Urinary bladder (tissue), 3 donors: ENCODE measurements at regions not wholly inside any gene's neighbourhood (a gene's known extent, or its start where the extent isn't known, plus 50 kb on each side); places are given as distances from the start of the nearest gene placed in this dataset.
"Not testable (repeated sequence)": the region's sequence is repeated elsewhere in the genome, so short reads cannot be mapped to it uniquely, and the experiment has no call there.

Source experiments
- DNase-seq: peaks from one replicate; pipeline ENCODE4 v3.0.0-alpha.2; 2015; ENCODE audit errors: extremely low spot score
- H3K27ac ChIP-seq: one replicate; pipeline ENCODE4 v1.5.1; 2013; ENCODE audit warnings: low read depth, mild to moderate bottlenecking, moderate library complexity
- H3K36me3 ChIP-seq: one replicate; pipeline ENCODE4 v1.6.1; 2013; ENCODE audit warnings: mild to moderate bottlenecking, moderate library complexity; ENCODE audit not compliant: insufficient read depth
- H3K4me1 ChIP-seq: one replicate; pipeline ENCODE4 v1.6.1; 2013; ENCODE audit warnings: mild to moderate bottlenecking, moderate library complexity; ENCODE audit not compliant: insufficient read depth
- H3K4me3 ChIP-seq: one replicate; pipeline ENCODE4 v1.5.1; 2013; ENCODE audit warnings: low read depth, low read length
- WGBS: extraction: QIAGEN DNeasy Blood & Tissue Kit; methylation state at CpG from one replicate; pipeline ENCODE4 v1.1.7; 2013; 5-methylcytosine and 5-hydroxymethylcytosine counted together
- donor health status: healthy with polysubstance abuse.
- donor health status: healthy.

DNA sequence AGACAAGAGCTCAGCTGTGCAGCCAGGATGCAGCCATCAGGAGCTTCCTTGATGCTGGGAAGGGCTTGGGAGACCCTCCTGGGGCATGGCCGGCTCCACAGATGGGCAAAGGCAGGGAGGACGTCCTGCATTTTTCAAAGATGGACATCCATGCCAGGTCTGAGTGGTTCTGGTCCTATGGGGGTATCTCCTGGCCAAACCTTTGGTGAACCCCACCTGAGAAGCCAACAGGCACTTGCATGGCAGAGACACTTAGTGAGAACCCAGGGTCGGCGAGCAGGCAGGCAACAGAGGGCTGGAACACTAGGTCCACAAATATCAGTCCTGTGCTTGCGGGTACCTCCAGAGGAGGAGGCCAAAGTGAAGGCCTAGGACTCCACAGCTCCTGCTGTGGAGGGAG is 70.0 kb downstream of the KCTD15 start:
- Histone ChIP-seq H3K4me1 (no peaks in the 10 kb centered on the region), H3K4me3 (no peak overlapping the region), H3K27ac (no peak overlapping the region), H3K36me3 (no peaks in the 10 kb centered on the region)
- no peak for DNase-seq
- 86% methylated on average over 5 of the region's 5 CpGs for WGBS

DNA sequence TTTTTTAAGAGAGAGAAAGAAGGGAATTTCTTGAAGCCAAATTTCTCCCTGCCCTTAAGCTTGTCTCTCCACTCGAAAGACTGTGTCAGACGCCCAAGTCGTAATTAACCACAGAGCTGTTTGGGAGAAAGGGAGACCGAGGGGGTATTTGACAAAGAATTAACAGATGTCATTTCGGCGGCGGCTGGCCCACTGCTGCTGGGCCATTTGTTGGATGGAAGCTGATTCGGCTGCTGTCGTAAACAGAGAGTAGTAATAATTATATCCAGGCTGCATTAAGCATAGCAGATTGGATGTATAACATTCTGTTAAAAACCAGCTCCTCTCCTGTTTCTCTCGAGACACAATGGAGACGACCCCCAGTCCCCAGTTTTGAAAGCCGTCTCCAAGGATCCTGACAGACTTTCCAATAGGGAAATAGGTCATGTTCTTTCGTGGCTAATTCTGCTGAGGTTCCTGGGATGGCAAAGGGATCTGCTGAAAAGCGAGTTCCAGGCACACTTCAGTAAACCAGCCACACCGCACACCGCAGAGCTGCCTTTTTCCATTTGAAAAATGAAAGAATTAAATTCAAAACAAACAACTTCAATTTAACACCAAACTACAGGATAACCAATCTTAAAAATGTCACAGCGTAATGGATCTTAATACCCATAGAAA is 71.5 kb downstream of the KCTD15 start:
- H3K4me3 ChIP-seq = no peak overlapping the region
- H3K36me3 ChIP-seq = no peaks in the 10 kb centered on the region
- no peak overlapping the region for H3K27ac ChIP-seq
- H3K4me1 ChIP-seq = no peaks in the 10 kb centered on the region
- no peak for DNase-seq
- 22% methylated on average over 17 of the region's 17 CpGs for WGBS

DNA sequence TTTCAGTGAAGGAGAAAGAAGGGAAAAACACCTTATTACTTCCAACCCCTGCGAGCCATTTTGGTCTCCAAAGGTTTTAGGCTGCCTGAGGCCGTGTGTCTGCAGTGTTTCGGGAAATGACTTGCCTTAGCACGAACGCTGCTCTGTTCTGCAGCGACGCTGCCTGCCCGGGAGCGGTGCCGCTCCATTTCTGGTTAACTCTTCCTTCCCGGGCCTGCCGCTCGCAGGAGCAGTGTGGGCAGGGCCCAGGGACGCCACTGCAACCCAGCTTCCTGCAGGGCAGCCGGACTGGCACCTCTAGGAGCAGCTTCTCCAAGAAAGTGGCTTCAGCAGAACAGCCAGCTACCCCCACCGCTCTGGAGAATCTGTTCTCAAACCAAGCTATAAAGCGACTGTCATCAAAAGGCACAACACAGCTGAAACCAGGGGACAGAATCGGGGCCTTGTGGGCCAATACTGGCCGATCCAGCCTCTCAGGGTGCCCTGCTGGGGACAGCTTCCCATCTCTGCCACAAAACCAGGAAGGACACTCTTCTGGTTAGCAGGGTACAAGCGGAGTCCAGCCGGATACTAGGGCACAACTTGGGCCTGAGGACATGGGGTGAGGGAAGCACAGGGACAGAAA is 72.2 kb downstream of the KCTD15 start:
- Histone ChIP-seq H3K4me1 (no peaks in the 10 kb centered on the region), H3K4me3 (peak overlapping the region; percentile 5), H3K36me3 (no peaks in the 10 kb centered on the region), H3K27ac (no peak overlapping the region)
- 19% methylated on average over 21 of the region's 21 CpGs for WGBS
- no peak for DNase-seq

DNA sequence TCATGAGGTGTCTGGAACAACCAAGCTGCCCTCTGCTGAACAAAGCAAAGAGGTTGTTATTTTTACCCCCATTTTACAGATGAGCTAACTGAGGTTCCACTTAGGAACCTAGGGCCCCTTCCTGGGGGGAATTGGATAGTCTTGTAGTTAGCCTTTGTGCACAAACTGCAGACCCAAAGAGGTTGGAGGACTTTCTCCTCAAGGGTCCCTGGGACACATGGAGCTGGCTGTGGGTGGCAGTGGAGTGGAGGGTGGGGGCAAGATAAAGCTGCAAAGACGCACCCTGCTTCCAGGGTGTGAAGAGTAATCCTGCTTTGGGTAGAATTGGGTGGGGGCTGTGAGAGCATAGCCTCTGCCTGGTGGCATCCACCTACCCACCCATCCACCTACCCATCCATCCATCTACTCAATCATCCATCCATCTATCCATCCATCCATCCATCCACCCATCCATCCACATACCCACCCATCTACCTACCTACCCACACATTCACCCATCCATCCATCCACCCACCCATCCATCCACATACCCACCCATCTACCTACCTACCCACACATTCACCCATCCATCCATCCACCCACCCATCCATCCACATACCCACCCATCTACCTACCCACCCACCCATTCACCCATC is 73.7 kb downstream of the KCTD15 start:
- DNase-seq = not testable (repeated sequence)

DNA sequence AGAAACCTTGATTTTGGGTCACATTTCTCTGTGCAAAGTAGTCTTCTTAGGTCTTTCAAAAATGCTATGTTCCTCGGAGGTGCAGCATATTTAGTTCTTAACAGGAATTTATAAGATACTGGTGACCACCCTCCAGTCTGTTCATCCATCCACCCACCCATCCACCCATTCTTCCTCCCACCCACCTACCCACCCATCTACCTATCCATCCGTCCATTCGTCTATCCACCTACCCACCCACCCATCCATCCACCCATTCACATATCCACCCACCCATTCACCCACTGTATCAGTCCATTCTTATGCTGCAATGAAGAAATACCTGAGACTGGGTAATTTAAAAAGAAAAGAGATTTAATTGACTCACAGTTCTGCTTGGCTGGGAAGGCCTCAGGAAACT is 74.9 kb downstream of the KCTD15 start:
- Histone ChIP-seq H3K36me3 (no peaks in the 10 kb centered on the region), H3K27ac (no peak overlapping the region), H3K4me3 (no peak overlapping the region), H3K4me1 (no peaks in the 10 kb centered on the region)
- 91% methylated on average over 3 of the region's 3 CpGs for WGBS
- no peak for DNase-seq

More for the DNA sequence above, 73.7 kb downstream of the KCTD15 start:
- H3K27ac ChIP-seq, H3K36me3 ChIP-seq, H3K4me3 ChIP-seq, H3K4me1 ChIP-seq: not testable (repeated sequence)
- WGBS = 88% methylated on average over 1 of the region's 1 CpG

DNA sequence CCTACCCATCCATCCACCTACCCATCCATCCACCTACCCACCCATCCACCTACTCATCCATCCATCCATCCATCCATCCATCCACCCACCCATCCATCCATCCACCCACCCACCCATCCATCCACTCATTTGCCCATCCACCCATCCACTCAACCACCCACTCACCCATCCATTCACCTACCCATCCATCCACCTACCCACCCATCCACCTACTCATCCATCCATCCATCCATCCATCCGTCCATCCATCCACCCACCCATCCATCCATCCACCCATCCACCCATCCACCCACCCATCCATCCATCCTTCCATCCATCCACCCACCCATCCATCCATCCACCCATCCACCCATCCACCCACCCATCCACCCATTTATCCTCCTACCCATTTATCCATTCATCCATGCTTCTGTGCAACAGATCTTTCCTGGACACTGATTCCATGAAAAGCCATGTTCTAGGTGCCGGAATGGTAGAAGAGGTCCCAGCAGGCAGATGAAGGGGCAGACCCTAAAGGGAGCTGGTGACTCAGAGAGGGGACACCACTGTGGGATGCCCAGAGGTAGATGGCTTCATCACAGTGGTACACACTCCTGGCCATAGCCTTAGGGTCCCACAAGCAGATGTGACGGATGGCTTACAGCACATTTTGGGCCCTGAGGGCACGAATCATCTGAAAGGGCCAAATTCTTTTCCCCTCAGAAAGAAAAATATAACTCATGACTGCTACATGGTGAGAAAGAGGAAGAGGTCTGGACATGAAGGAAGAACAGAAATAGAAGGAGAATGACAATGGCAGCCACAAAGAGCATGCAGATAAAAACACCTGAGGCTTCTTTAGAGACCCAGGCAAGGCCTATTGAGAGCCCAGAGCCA is 76.0 kb downstream of the KCTD15 start:
- no peaks in the 10 kb centered on the region for H3K4me1 ChIP-seq
- 91% methylated on average over 4 of the region's 4 CpGs for WGBS
- H3K36me3 ChIP-seq = no peaks in the 10 kb centered on the region
- H3K4me3 ChIP-seq = no peak overlapping the region
- DNase-seq = no peak
- H3K27ac ChIP-seq = no peak overlapping the region

DNA sequence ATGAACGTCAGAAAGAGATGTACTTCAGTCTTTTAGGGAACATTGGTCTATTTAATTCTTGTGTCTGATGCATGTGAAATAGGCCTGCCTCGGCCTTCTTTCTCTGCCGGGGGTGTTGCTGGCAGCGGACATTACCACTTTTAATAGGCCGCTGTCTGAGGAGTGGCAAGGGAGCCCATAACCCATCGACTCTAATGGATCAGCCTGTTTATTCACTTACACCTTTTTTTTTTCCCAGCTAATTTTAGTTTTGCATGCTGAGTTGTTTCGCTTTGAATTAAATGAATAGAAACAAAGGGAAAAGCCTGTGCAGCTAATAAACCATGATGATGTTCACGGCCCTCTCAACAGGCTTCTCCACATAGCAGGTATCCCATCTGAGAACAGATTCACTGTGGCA is 78.4 kb downstream of the KCTD15 start:
- Histone ChIP-seq H3K27ac (no peak overlapping the region), H3K36me3 (no peaks in the 10 kb centered on the region), H3K4me3 (no peak overlapping the region), H3K4me1 (no peaks in the 10 kb centered on the region)
- 71% methylated on average over 8 of the region's 8 CpGs for WGBS
- DNase-seq = no peak

DNA sequence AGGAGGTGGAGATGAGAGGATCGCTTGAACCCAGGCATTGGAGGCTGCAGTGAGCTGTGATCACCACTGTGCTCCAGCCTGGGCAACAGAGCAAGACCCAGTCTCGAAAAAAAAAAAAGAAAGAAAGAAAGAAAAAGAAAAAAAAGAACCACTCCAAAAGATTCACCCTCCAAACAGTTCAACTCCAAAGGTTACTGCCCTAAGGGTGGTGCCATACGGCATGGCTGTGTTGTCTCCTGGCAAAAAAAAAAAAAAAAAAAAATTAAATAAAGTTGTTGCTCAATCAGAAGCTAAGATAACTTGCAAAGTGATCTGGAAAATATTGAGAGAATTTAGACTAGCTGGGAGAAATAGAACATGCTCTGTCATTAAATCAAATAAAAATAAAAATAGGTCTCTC is 79.5 kb downstream of the KCTD15 start:
- Histone ChIP-seq H3K4me1 (no peaks in the 10 kb centered on the region), H3K36me3 (no peaks in the 10 kb centered on the region), H3K27ac (no peak overlapping the region), H3K4me3 (no peak overlapping the region)
- WGBS = 79% methylated on average over 3 of the region's 3 CpGs
- DNase-seq = no peak

DNA sequence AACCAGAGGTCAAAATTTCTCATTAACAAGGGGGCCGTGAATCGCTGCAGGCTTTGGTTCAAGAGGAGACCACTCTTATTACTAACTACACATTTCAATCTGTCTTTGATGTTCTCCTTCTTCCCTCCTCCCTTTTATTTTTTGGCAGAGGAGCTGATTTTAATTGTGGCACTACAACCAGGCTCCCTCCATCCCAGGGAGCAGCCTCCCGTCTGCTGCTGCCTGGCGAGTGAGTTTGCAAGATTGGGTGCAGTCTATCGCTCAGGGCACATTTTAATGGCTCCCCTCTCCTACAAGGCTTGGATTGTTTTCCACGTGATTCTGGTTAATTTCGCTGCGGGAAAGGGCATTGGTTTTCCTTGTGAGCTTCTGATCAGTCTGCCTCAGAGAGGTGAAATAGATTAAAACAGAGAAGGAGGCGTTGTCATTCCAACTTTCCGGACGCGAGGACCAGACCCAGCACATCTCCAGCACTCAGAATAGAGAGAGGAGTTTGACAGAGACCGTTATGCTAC is 81.4 kb downstream of the KCTD15 start:
- 56% methylated on average over 13 of the region's 13 CpGs for WGBS
- H3K36me3 ChIP-seq = no peaks in the 10 kb centered on the region
- H3K27ac ChIP-seq = no peak overlapping the region
- H3K4me1 ChIP-seq = no peaks in the 10 kb centered on the region
- no peak overlapping the region for H3K4me3 ChIP-seq
- no peak for DNase-seq

GRCh38 chr19:33878910-33879810 is 82.5 kb downstream of the KCTD15 start:
- 85% methylated on average over 11 of the region's 11 CpGs for WGBS
- no peak for DNase-seq
- Histone ChIP-seq H3K27ac (no peak overlapping the region), H3K4me1 (no peaks in the 10 kb centered on the region), H3K4me3 (no peak overlapping the region), H3K36me3 (no peaks in the 10 kb centered on the region)

DNA sequence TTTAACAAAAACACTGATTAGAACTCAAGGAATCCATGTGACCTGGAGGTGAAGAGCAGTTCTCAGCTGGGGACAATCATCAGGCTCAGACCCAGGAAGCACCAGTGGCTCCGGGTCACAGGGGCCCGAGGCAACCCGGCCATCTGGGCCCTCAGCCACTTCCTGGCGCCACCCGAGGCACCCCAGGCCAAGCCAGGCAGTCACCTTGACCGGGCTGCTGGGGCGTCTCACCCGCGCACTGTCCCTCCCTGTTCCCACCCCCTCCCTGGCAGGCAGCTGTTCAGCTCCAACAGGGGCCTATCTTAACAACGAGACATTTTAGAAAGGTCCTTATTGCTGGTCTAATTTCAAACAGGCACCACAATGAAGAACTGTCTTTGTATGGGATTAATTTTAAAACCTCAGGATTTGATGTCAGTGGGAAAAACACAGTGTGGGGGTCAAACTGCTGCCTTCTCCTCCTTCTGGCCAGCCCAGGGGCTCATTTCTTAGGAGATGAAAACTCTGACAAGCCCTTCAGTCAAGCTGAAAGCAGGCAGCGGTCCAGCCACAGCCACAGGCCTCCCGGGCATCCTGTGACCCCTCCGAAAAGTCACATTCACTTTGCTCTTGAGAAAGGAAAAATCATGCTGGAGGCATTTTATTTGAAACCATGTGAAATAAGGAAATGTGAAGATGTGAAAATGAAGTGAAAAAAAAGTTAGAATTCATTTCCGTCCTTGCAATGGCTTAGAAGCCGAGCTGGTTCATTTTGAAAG is 83.3 kb downstream of the KCTD15 start:
- H3K36me3 ChIP-seq = no peaks in the 10 kb centered on the region
- no peak overlapping the region for H3K4me3 ChIP-seq
- WGBS = 56% methylated on average over 15 of the region's 15 CpGs
- H3K4me1 ChIP-seq = no peaks in the 10 kb centered on the region
- DNase-seq = no peak
- no peak overlapping the region for H3K27ac ChIP-seq

DNA sequence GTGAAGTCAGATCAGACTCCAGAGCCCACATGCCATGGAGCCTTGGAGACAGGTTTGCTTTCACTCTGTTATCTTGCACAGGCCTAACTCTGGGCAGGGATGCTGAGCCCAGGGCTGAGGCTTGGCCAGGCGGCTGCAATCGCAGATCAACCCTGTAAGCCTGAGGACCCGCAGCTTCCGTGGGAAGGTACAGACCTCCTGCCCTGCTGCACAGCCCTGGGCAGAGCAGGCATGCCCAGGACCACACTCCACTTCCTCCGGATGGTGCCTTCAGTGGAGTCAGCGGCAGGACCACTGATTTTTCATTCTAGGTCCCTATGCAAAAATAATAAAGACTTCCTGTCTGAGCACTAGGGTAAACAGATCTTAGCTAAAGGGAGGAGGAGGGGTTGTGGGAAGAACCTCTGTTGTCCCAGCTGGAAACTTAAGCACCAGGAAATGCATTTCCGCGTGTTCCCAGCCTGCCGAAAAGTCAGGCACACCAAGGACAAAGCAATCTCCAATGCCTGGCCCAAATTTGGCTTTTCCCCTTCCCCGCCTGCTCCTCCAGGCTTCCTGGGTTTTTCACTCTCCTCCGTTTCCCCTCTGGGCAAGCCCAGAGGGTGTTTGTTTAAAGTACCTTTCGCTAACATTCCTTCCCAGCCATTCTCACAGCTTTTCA is 87.3 kb downstream of the KCTD15 start:
- WGBS = 9% methylated on average over 12 of the region's 12 CpGs
- Histone ChIP-seq H3K4me1 (no peaks in the 10 kb centered on the region), H3K36me3 (no peaks in the 10 kb centered on the region), H3K27ac (no peak overlapping the region), H3K4me3 (no peak overlapping the region)
- no peak for DNase-seq
